IMR-90 (cell line): ENCODE measurements at regions not wholly inside any gene's neighbourhood (a gene's known extent, or its start where the extent isn't known, plus 50 kb on each side); places are given as distances from the start of the nearest gene placed in this dataset.

Experiments used
- ATAC-seq: fragments of 200-7000 bp; cut with Tn5 transposase; 2 replicates; pipeline ENCODE4 v1.9.1; 2020; ENCODE audit warnings: low read depth, mild to moderate bottlenecking, moderate library complexity
- BruUV-seq: library from RNA; stranded (reverse); fragments of 400-500 nt; replicated peaks from 2 replicates; lab custom pipeline; 2021; lab: Mats Ljungman, UMichigan
- CTCF ChIA-PET: fragments of 300-600 bp; formaldehyde crosslinking; extraction: SDS; loops from one replicate; lab custom pipeline; 2021; ENCODE audit warnings: antibody characterized with exemption; lab: Yijun Ruan, JAX
- POLR2A ChIA-PET: fragments of 300-600 bp; sonication (Branson Sonifier 250); formaldehyde crosslinking; loops from one replicate; lab custom pipeline; 2022; ENCODE audit warnings: antibody characterized with exemption; ENCODE audit not compliant: unreplicated experiment; lab: Charles Lee
- DNase-seq: peaks from one replicate; pipeline ENCODE4 v3.0.0; 2013
- H2AFZ ChIP-seq: replicated peaks from 2 replicates; pipeline ENCODE3; 2013; ENCODE audit warnings: low read length, mild to moderate bottlenecking; ENCODE audit not compliant: poor library complexity
- H2AK5ac ChIP-seq: 2 replicates; pipeline ENCODE4 v1.6.1; 2013; ENCODE audit warnings: low read depth, low read length, inconsistent platforms
- H2AK9ac ChIP-seq: replicated peaks from 2 replicates; pipeline ENCODE3; 2013; ENCODE audit warnings: mild to moderate bottlenecking, low read depth, low read length, moderate library complexity; ENCODE audit not compliant: poor library complexity
- H2BK120ac ChIP-seq: 2 replicates; pipeline ENCODE4 v1.6.1; 2013; ENCODE audit warnings: low read depth, low read length, inconsistent platforms
- H2BK15ac ChIP-seq: 3 replicates; pipeline ENCODE4 v1.6.1; 2013; ENCODE audit warnings: low read depth, low read length, inconsistent platforms
- H2BK20ac ChIP-seq: 2 replicates; pipeline ENCODE4 v1.6.1; 2013; ENCODE audit warnings: low read depth, mild to moderate bottlenecking, inconsistent platforms, low read length, moderate library complexity
- H2BK5ac ChIP-seq: 2 replicates; pipeline ENCODE4 v1.6.1; 2013; ENCODE audit warnings: mild to moderate bottlenecking, low read depth, low read length, inconsistent platforms; ENCODE audit not compliant: poor library complexity, severe bottlenecking
- H3K14ac ChIP-seq: replicated peaks from 2 replicates; pipeline ENCODE4 v1.6.1; 2013; ENCODE audit warnings: low read depth, low read length, inconsistent platforms
- H3K18ac ChIP-seq: 2 replicates; pipeline ENCODE4 v1.6.1; 2013; ENCODE audit warnings: low read depth, low read length, control low read depth
- H3K23ac ChIP-seq: 2 replicates; pipeline ENCODE4 v1.6.1; 2013; ENCODE audit warnings: low read depth, low read length, inconsistent platforms
- H3K27ac ChIP-seq: 2 replicates; pipeline ENCODE4 v1.5.1; 2013; ENCODE audit warnings: mild to moderate bottlenecking, control low read depth, low read length; ENCODE audit not compliant: insufficient read depth
- H3K27me3 ChIP-seq: 2 replicates; pipeline ENCODE4 v1.6.1; 2013; ENCODE audit warnings: low read length; ENCODE audit not compliant: control insufficient read depth, insufficient read depth
- H3K36me3 ChIP-seq: 2 replicates; pipeline ENCODE4 v1.6.1; 2013; ENCODE audit warnings: low read length, mixed read lengths; ENCODE audit not compliant: control insufficient read depth, insufficient read depth
- H3K4ac ChIP-seq: 2 replicates; pipeline ENCODE4 v1.6.1; 2013; ENCODE audit warnings: low read depth, low read length, inconsistent platforms
- H3K4me1 ChIP-seq: 2 replicates; pipeline ENCODE4 v1.6.1; 2013; ENCODE audit warnings: low read length, mixed read lengths; ENCODE audit not compliant: control insufficient read depth, insufficient read depth
- H3K4me2 ChIP-seq: 2 replicates; pipeline ENCODE4 v1.6.1; 2013; ENCODE audit warnings: low read depth, mild to moderate bottlenecking, control low read depth, low read length, moderate library complexity
- H3K4me3 ChIP-seq: 2 replicates; pipeline ENCODE4 v1.5.1; 2013; ENCODE audit warnings: low read depth, mild to moderate bottlenecking, control low read depth, low read length, moderate library complexity; ENCODE audit not compliant: insufficient read depth
- H3K56ac ChIP-seq: 2 replicates; pipeline ENCODE4 v1.6.1; 2013; ENCODE audit warnings: low read length, inconsistent platforms; ENCODE audit not compliant: insufficient read depth; ENCODE audit errors: extremely low read depth
- H3K79me1 ChIP-seq, 2 experiments: 2 replicates each; pipeline ENCODE4 v1.6.1; 2013; ENCODE audit warnings: low read length in 2 of 2, inconsistent platforms in 1 of 2, low read depth in 1 of 2
- H3K9ac ChIP-seq: 2 replicates; pipeline ENCODE4 v1.6.1; 2013; ENCODE audit warnings: low read depth, low read length, control low read depth
- H3K9me1 ChIP-seq: 2 replicates; pipeline ENCODE4 v1.6.1; 2013; ENCODE audit warnings: low read length, inconsistent platforms; ENCODE audit not compliant: insufficient read depth
- H3K9me3 ChIP-seq: 2 replicates; pipeline ENCODE4 v1.6.1; 2013; ENCODE audit warnings: low read length; ENCODE audit not compliant: control insufficient read depth, insufficient read depth
- H4K20me1 ChIP-seq: 2 replicates; pipeline ENCODE4 v1.6.1; 2013; ENCODE audit warnings: low read length, inconsistent platforms; ENCODE audit not compliant: insufficient read depth
- H4K5ac ChIP-seq: 2 replicates; pipeline ENCODE4 v1.6.1; 2013; ENCODE audit warnings: mild to moderate bottlenecking, low read depth, low read length, control low read depth
- H4K8ac ChIP-seq, 2 experiments: 2 replicates each; pipeline ENCODE4 v1.6.1; 2013; ENCODE audit warnings: low read depth in 2 of 2, low read length in 2 of 2, control low read depth in 1 of 2, inconsistent platforms in 1 of 2
- H4K91ac ChIP-seq: 2 replicates; pipeline ENCODE4 v1.6.1; 2013; ENCODE audit warnings: low read depth, low read length, inconsistent platforms; ENCODE audit not compliant: insufficient read depth
- BHLHE40 ChIP-seq: fragments of 150-350 bp; IDR thresholded peaks from 2 replicates; pipeline ENCODE4 v1.6.1; 2016; ENCODE audit warnings: mild to moderate bottlenecking, low read depth, low read length
- CEBPB ChIP-seq: IDR thresholded peaks from 2 replicates; pipeline ENCODE4 v1.6.1; 2012; ENCODE audit warnings: low read depth, low read length, improper control_type of control experiment
- CHD1 ChIP-seq: IDR thresholded peaks from 2 replicates; pipeline ENCODE4 v1.6.1; 2012; ENCODE audit warnings: low read depth, low read length, improper control_type of control experiment
- MAFK ChIP-seq: IDR thresholded peaks from 2 replicates; pipeline ENCODE4 v1.6.1; 2012; ENCODE audit warnings: low read depth, low read length, improper control_type of control experiment
- MXI1 ChIP-seq: IDR thresholded peaks from 2 replicates; pipeline ENCODE4 v1.6.1; 2012; ENCODE audit warnings: low read depth, mild to moderate bottlenecking, low read length, moderate library complexity, borderline replicate concordance
- NFE2L2 ChIP-seq: fragments of 150-350 bp; IDR thresholded peaks from 2 replicates; pipeline ENCODE4 v1.6.1; 2016; ENCODE audit warnings: low read depth, mild to moderate bottlenecking, low read length
- RAD21 ChIP-seq: IDR thresholded peaks from 2 replicates; pipeline ENCODE4 v1.6.1; 2012; ENCODE audit warnings: low read length, improper control_type of control experiment
- RCOR1 ChIP-seq: IDR thresholded peaks from 2 replicates; pipeline ENCODE4 v1.6.1; 2012; ENCODE audit warnings: mild to moderate bottlenecking, low read length, improper control_type of control experiment; ENCODE audit not compliant: insufficient replicate concordance
- SMC3 ChIP-seq: fragments of 150-350 bp; IDR thresholded peaks from 2 replicates; pipeline ENCODE4 v1.6.1; 2016; ENCODE audit warnings: low read depth, mild to moderate bottlenecking, antibody characterized with exemption, low read length, moderate library complexity
- WGBS, 2 experiments: methylation state at CpG; one replicate each; pipeline versions ENCODE4 v1.1.5 to v1.1.7; 2013; ENCODE audit warnings: missing lambda C conversion rate in 2 of 2; ENCODE audit not compliant: insufficient read length in 1 of 2; ENCODE audit errors: extremely low coverage in 2 of 2; 5-methylcytosine and 5-hydroxymethylcytosine counted together
- dilution Hi-C: fragments of 300-500 bp; cut with HindIII; formaldehyde crosslinking; loops from one replicate; pipeline ENCODE4 v1.14.3; 2018; ENCODE audit warnings: low sequenced_read_pairs; ENCODE audit not compliant: unreplicated experiment
- in situ Hi-C: fragments of 300-500 bp; cut with MboI; formaldehyde crosslinking; loops from 3 replicates; pipeline ENCODE4 v1.14.3; 2019; ENCODE audit warnings: low sequenced_read_pairs, inconsistent platforms, mixed read lengths
- intact Hi-C: fragments of 100-400 bp; cut with micrococcal nuclease; formaldehyde crosslinking; loops from 2 replicates; pipeline ENCODE4 v1.10.0; 2022
- TF ChIP-seq, protein P1 (sequence below): fragments of 150-350 bp; IDR thresholded peaks from 2 replicates; pipeline ENCODE4 v1.6.1; 2016; ENCODE audit warnings: low read depth, mild to moderate bottlenecking, low read length, moderate library complexity, borderline replicate concordance

- intact Hi-C loops, result no loop called here
- Histone ChIP-seq H2AK9ac (no peak overlapping the region), H3K4me1 (peaks cover 9% of the 10 kb centered on the region), H3K9me1 (peaks cover 8% of the 10 kb centered on the region), H4K8ac (no peak overlapping the region), H4K91ac (no peak overlapping the region), H3K4me3 (no peak overlapping the region), H3K27me3 (no peaks in the 10 kb centered on the region), H2BK15ac (no peak overlapping the region), H3K36me3 (no peaks in the 10 kb centered on the region), H3K14ac (no peak overlapping the region), H2BK5ac (no peak overlapping the region), H3K4ac (no peak overlapping the region), H3K27ac (no peak overlapping the region), H3K4me2 (no peak overlapping the region), H3K9me3 (no peaks in the 10 kb centered on the region), H2AFZ (no peak overlapping the region), H4K20me1 (no peaks in the 10 kb centered on the region), H3K18ac (no peak overlapping the region), H3K79me1 (no peaks in the 10 kb centered on the region), H3K56ac (no peak overlapping the region), H2BK20ac (no peak overlapping the region), H2BK120ac (no peak overlapping the region), H3K23ac (no peak overlapping the region), H2AK5ac (no peak overlapping the region), H4K5ac (no peak overlapping the region), H3K9ac (no peak overlapping the region)
- CTCF ChIA-PET, result no interaction called here
- BruUV-seq, result no TSS peak
- no peak for TF ChIP-seq CEBPB
- TF ChIP-seq CHD1, result no peak
- no peak for TF ChIP-seq RAD21
- no peak for TF ChIP-seq NFE2L2
- no peak for TF ChIP-seq MAFK
- no peak for TF ChIP-seq BHLHE40
- TF ChIP-seq SMC3, result no peak
- no peak for TF ChIP-seq MXI1
- TF ChIP-seq RCOR1, result no peak
- TF ChIP-seq, protein P1, sequence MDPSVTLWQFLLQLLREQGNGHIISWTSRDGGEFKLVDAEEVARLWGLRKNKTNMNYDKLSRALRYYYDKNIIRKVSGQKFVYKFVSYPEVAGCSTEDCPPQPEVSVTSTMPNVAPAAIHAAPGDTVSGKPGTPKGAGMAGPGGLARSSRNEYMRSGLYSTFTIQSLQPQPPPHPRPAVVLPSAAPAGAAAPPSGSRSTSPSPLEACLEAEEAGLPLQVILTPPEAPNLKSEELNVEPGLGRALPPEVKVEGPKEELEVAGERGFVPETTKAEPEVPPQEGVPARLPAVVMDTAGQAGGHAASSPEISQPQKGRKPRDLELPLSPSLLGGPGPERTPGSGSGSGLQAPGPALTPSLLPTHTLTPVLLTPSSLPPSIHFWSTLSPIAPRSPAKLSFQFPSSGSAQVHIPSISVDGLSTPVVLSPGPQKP, result no peak
- no peak for ATAC-seq
- DNase-seq, result no peak
- dilution Hi-C loops, result no loop called here
- POLR2A ChIA-PET, result no interaction called here
- in situ Hi-C loops, result no loop called here
- WGBS, 2 experiments, result no CpG with 5 or more reads among the region's 2 CpGs
Measured at GRCh38 chr7:41830271-41830670, 127.4 kb upstream of the INHBA start.
